ENCODE measurements at regions not wholly inside any gene's neighbourhood (a gene's known extent, or its start where the extent isn't known, plus 50 kb on each side); places are given as distances from the start of the nearest gene placed in this dataset.

DNA sequence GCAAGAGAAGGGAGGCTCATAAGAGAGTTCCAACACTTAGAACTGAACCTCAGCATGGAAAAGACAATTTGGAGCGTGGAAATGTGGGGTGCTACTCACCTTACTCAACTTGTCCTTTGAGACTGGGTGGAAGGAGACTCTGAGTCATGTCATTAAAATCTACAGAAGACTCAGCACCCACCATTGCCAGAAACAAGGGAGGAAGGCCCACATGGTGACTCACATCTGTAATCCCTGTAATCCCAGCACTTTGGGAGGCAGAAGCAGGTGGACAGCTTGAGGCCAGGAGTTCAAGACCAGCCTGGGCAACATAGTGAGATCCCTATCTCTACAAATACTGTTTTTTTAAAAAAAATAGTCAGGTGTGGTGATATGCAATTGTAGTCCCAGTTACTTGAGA is 161.9 kb upstream of the UBE3A start:
- H3K4me3 ChIP-seq (ENCODE audit: extremely low read depth in 1 of 4, insufficient read depth in 2 of 4, low read depth in 3 of 4, low read length in 4 of 4), result no peak overlapping the region
- H2BK20ac ChIP-seq (ENCODE audit: low read length), result no peak overlapping the region
- no peak overlapping the region for H3K4ac ChIP-seq (replicated peaks; ENCODE audit: insufficient read length, low read depth, low read length)
- TF ChIP-seq CBX5 (IDR thresholded peaks at IDR 0.05; ENCODE audit: low read depth, low read length), result no peak
- no peak for TF ChIP-seq KDM4A (IDR thresholded peaks at IDR 0.05; ENCODE audit: low read depth, low read length, severe bottlenecking)
- no peak for TF ChIP-seq SP1 (IDR thresholded peaks at IDR 0.05; ENCODE audit: low read depth, low read length)
- TF ChIP-seq SIRT6 (IDR thresholded peaks at IDR 0.05; ENCODE audit: low read length), result no peak
- no peak for TF ChIP-seq RNF2 (IDR thresholded peaks at IDR 0.05; ENCODE audit: borderline replicate concordance, low read depth, low read length, missing control alignments, poor library complexity, severe bottlenecking)
- TF ChIP-seq POLR2A (IDR thresholded peaks at IDR 0.05; ENCODE audit: control extremely low read depth in 1 of 2, low read depth in 2 of 2, low read length in 2 of 2), result no peak
- TF ChIP-seq TAF7 (optimal IDR thresholded peaks at IDR 0.05; ENCODE audit: borderline replicate concordance, low read depth, low read length), result no peak
- TF ChIP-seq CEBPB (IDR thresholded peaks at IDR 0.05; ENCODE audit: low read depth, low read length), result no peak
- no peaks in the 10 kb centered on the region for H4K20me1 ChIP-seq (replicated peaks in 1 of 2; ENCODE audit: control insufficient read depth in 1 of 2, insufficient read depth in 2 of 2, low read length in 2 of 2)
- no peak overlapping the region for H3K18ac ChIP-seq (ENCODE audit: extremely low read depth, low read length)
- no peak overlapping the region for H2AFZ ChIP-seq (ENCODE audit: low read length)
- POLR2A ChIA-PET (ENCODE audit: partially characterized antibody), result no interaction called here
- H3K23me2 ChIP-seq (ENCODE audit: low read depth, low read length), result no peaks in the 10 kb centered on the region
- H2BK12ac ChIP-seq (ENCODE audit: low read depth, low read length), result no peak overlapping the region
- no peak overlapping the region for H3K23ac ChIP-seq (ENCODE audit: insufficient read length)
- no peak overlapping the region for H4K8ac ChIP-seq (ENCODE audit: extremely low read depth, insufficient read depth, low read length)
- H3K79me2 ChIP-seq (ENCODE audit: control insufficient read depth in 1 of 2, insufficient read depth in 2 of 2, low read length in 2 of 2), result no peaks in the 10 kb centered on the region
- FAIRE-seq (no peak), DNase-seq (ENCODE audit: low read depth in 1 of 2, low spot score in 2 of 2) (no peak)
- H4K91ac ChIP-seq (replicated peaks; ENCODE audit: insufficient read length, low read length), result no peak overlapping the region
- no peak overlapping the region for H2AK5ac ChIP-seq (ENCODE audit: low read depth, low read length)
- CTCF ChIA-PET (ENCODE audit: partially characterized antibody), result interaction anchor here (0.9 to 2.1 kb wide), 4 partner anchors 13 to 183 kb away, joined by 3 to 5 read pairs (median 4); no protein-coding TSS in a partner anchor
- H2BK15ac ChIP-seq (ENCODE audit: low read length), result no peak overlapping the region
- H2BK120ac ChIP-seq (replicated peaks; ENCODE audit: low read depth, low read length), result no peak overlapping the region
- no peak overlapping the region for H3K14ac ChIP-seq (ENCODE audit: insufficient read length)
- no peak overlapping the region for H3K4me2 ChIP-seq (ENCODE audit: insufficient read depth in 1 of 2, low read depth in 2 of 2, low read length in 2 of 2)
- no peaks in the 10 kb centered on the region; a peak in 1 of 7 replicates for H3K4me1 ChIP-seq (replicated peaks in 1 of 4; ENCODE audit: control insufficient read depth in 3 of 4, insufficient read depth in 4 of 4, low read length in 3 of 4)
- 93% methylated on average over 1 of the region's 1 CpG; no CpG with 5 or more reads in 1 of the 2 experiments for WGBS, 2 experiments (ENCODE audit: extremely low coverage in 1 of 2, insufficient coverage in 1 of 2, insufficient read length in 1 of 2, insufficient replicate concordance in 2 of 2, low coverage in 1 of 2, low lambda C conversion rate in 2 of 2, missing lambda C conversion rate in 1 of 2)
- no peak overlapping the region for H4K5ac ChIP-seq (ENCODE audit: insufficient read length, low read depth, low read length)
- no peak overlapping the region for H2BK5ac ChIP-seq (ENCODE audit: low read depth, low read length)
- H3K9ac ChIP-seq (replicated peaks in 1 of 4; ENCODE audit: extremely low read depth in 1 of 4, low read depth in 3 of 4, low read length in 3 of 4), result no peak overlapping the region
- no peak overlapping the region for H3K27ac ChIP-seq (ENCODE audit: low read depth, low read length)
- H3K36me3 ChIP-seq (ENCODE audit: control insufficient read depth in 2 of 4, insufficient read depth in 4 of 4, low read length in 3 of 4), result no peaks in the 10 kb centered on the region
- H3K27me3 ChIP-seq (replicated peaks in 1 of 4; ENCODE audit: control insufficient read depth in 3 of 4, extremely low read depth in 1 of 4, insufficient read depth in 3 of 4, low read length in 3 of 4), result peaks cover 0 to 2% (median 0%) of the 10 kb centered on the region in 4 experiments; a peak in 1 of 7 replicates
- no peaks in the 10 kb centered on the region for H3K9me3 ChIP-seq (ENCODE audit: insufficient read depth in 2 of 2, low read depth in 1 of 2, low read length in 1 of 2)
- no peaks in the 10 kb centered on the region for H3K79me1 ChIP-seq (ENCODE audit: low read depth, low read length)
- no peak overlapping the region for H3K56ac ChIP-seq (replicated peaks; ENCODE audit: insufficient read length, low read depth, low read length)
